T1000 (cell line): ENCODE measurements at regions not wholly inside any gene's neighbourhood (a gene's known extent, or its start where the extent isn't known, plus 50 kb on each side); places are given as distances from the start of the nearest gene placed in this dataset.

Experiments used
- DNase-seq: peaks from one replicate; lab custom pipeline; 2025; ENCODE audit warnings: mixed read lengths; lab: John Stamatoyannopoulos, UW

DNA sequence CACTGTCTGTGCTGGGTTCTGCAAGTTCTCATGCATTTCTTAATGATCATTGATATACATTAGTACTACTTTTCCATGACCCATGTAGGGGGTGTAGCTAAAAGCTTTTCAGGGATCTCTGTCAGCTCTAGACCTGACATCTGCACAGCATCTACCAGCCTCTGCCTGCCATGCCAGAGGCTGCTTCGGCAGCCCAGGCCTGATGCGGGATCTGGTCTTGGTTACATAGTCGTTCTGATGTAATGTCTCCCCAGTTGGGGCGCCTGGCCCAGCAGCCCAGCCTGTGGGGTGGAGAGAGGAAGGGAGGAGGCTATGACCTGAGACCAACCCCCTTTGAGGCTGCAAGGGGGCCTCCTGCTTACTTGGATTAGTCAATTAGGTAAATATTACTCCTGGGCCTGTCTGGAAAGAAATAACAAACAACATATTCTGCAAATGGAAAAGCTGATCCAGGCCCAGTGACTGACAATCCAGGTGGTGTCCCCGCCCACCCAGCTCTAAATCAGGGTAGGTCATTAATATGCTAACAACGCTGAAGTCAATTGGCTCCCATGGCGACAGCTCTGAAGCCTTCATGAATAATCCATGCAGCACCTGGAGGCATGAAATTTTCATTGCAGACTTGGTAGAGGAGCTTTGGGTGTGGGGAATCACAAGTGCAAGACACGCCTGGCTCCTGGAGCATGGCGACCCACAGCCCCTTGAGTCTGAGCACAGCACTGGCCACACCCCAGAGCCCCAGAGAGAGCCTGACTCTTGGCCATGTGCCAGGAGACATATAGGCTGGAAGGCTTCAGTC lies 575.3 kb downstream of the CMPK2 start:
- DNase-seq, result no peak

GRCh38 chr2:6294791-6295190 lies 570.9 kb downstream of the CMPK2 start:
- DNase-seq, result no peak

- no peak for DNase-seq
Observed at GRCh38 chr2:6297238-6297637, 568.5 kb downstream of the CMPK2 start.

DNA sequence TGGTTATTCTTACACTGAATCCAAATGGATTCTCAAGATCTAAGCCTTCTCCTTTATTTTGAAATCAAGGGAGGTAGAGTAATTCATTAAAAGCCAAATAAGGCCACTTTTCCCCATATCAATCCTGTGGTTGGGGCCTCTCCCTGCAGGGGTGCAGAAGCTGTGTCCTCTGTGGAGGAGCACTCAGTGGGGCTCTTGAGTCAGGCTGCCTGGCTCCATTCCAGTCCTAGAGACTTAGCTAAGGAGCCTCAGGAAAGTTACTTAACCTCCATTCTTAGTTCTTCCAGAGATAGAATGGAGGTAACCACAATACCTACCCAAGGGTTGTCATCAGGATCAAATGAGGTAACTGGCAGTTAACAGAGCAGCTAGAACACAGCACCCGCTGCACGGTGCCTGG lies 564.3 kb downstream of the CMPK2 start:
- DNase-seq, result no peak

- no peak for DNase-seq
Observed at GRCh38 chr2:6308986-6309385, 556.7 kb downstream of the CMPK2 start.

- DNase-seq, result no peak
Observed at GRCh38 chr2:6309415-6310255, 556.1 kb downstream of the CMPK2 start.

DNA sequence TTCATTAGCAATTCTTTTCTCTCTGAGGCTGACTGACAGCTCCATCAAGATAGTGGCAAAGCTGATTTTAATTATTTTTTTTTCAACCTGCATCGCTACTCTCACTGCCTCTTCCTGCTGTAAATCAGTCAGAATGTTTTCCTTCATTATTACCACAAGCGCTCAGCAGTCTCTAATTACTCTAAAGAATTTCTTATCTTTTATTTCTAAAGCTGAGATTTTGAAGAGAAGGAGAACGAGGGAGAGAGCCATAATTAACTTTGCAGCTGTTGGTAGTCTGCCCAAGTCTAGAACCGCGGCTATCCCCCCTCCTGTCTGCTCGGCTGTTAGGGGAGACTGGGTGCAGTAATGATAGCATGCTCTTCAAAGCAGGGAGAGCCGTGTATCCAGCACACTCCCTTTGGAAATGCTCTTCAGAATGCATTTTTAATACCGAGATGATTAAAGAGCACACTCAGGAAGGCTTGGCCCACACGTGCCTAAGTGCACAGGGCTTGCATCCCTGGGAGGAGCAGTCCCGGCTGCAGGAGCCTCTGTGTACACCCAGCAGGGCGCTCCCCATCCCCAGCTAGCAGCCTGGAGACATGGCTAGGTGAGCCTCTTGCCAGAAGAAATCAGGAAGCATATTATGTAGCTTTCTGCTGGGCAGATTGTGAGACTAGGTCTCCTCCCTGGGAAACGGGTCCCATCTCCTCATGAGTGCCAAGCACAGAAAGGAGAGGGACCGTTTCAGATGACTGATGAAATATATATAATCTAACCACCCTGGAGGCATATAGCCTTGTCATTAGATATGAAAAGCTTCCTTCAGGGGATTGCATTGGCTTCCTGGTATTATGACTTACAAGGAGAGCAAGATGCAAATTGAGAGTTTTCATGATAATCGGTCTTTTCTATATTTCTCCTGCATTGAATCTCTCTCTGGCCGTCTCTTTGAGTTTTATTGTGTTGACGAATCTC lies 555.2 kb downstream of the CMPK2 start:
- no peak for DNase-seq

DNA sequence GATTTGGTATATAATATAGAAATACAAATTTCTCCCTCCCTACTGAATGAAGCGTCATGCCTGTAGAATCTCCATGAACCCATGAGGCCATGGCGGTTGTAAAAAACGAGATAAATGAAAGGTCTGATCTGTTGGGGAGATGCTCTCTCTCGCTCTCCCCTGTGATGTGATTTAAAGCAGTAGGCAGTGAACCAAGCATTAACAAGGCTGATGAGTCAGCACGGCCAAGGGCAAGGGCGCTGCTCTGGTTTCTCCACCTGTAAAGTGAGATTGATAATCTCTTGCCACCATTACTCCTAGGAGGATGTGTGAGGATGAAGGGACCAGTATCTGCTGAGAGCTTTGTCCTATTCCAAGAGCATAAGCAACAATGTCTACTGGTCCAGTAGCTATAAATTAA lies 553.3 kb downstream of the CMPK2 start:
- DNase-seq, result no peak

GRCh38 chr2:6314218-6314960 lies 551.3 kb downstream of the CMPK2 start:
- DNase-seq, result no peak

- DNase-seq, result no peak
Observed at GRCh38 chr2:6325616-6326015, 540.1 kb downstream of the CMPK2 start.

DNA sequence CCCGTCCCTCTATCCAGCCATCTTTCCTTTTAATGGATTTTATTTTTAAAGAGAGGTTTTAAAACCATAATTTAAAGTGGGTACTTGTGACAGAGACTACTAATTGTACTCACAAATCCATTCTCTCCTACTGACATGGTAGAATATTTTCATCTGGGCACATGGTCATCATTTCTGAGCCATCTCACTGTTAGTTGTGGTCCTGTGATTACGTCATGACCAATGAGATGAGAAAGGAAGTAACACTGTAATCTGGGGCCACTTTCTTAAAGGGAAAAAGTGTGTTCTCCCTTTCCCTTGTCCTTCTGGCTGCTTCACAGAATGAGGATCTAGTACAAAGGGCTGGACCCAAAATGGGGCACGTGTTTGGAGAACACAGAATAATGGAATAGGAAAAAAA lies 538.7 kb downstream of the CMPK2 start:
- no peak for DNase-seq

DNA sequence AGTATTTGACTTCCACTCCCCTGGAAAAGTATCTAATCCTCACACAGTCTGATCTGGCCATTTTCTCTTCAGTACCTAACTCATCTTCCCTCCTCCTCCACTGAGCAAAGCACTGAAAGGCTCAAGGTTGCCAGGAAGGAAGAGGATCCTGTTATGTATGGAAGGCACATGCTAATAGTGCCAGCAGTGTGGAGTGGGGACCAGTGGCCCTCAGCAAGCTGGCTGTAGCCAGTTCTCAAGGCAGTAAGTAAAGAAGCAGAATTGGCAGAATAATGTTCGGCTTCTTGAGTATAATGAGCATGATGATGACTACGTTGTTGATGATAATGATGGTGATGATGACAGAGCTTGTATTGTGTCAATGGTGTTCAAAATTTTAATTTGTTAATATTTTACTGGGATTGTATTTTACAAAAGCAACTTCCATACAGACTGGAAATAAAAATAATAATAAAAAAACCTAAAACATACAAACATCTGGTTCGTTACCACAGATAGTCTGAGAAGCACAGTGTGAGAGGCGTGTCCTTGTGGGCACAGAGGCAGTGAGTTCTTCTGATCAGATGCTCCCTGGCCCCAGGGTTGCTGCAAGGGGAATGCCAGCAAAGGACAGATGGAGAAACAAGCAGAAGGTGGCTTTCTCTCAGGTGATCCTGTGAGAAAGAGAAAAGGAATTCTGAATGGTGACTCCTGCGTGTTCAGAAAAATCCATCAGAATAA lies 528.8 kb downstream of the CMPK2 start:
- DNase-seq, result no peak

DNA sequence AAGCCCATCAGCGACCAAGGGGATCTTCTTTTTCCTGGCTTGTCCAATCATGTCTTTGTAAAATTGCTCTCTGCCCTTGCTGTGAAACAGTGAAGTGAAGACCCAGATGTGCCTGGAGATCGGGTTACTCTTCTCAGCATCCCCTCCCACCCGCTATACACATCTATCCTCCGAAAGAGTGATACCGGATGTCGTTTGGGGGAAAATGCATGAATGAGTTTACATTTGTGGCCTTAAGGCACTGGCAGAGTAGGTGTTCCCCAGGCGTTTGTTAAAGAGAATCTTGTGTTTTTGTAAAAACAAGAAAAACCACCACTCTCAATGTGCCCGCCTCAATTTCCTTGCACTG lies 528.3 kb downstream of the CMPK2 start:
- DNase-seq, result no peak

DNA sequence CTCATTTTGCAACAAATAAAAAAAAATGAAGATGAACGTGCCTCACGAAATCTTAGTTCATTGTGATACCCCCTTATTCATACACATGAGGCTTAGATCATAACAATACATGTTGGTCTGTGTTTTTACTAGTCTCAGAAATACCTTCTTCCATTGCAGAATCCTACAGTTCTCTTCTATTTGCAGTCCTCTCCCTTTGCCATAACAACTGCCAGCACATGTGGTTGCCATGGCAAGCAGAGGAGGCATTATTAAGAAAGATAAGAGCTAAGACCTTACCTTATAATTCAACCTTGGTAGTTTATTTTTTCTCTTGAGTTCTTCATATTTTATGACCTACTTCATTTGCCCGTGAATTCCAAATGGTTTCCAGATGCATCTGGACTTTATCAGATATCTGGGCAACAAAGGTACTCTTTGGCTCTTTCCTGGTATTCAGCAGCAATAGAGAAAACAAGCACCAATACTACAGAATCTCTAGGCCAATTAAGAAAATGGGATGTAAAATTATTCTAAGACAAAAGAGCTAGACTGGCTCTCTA lies 524.0 kb downstream of the CMPK2 start:
- DNase-seq, result no peak

DNA sequence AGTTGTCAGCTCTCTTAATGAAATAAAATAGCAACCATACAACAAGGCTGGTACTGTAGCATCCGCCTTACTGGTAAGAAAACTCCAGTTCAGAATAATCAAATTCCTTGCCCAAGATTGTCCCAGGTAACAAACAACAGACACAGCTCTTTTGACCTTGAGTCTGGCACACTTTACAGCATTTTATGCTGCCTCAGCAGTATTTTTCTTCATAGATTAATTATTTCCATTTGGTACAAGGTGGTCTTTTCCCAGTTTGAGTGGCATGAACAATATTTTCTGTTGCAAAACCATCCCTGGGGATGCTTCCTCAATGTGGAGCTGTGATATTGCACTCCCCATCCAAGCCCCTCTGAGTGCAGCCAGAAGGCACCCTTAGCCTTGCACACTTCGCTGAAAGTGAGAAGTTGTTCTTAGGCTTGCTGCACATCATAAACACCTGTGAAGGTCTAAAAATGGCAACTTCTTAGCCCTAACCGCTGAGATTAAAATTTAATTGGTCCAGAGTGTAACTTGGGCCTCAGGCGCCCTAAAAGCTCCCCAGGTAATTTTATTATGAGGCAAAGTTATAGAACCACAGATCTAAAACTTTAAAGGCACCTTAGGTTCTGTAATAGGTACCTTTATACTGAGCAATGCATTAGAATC lies 523.3 kb downstream of the CMPK2 start:
- no peak for DNase-seq

- no peak for DNase-seq
Observed at GRCh38 chr2:6343076-6343475, 522.6 kb downstream of the CMPK2 start.

GRCh38 chr2:6352247-6352646 lies 513.5 kb downstream of the CMPK2 start:
- DNase-seq, result no peak

DNA sequence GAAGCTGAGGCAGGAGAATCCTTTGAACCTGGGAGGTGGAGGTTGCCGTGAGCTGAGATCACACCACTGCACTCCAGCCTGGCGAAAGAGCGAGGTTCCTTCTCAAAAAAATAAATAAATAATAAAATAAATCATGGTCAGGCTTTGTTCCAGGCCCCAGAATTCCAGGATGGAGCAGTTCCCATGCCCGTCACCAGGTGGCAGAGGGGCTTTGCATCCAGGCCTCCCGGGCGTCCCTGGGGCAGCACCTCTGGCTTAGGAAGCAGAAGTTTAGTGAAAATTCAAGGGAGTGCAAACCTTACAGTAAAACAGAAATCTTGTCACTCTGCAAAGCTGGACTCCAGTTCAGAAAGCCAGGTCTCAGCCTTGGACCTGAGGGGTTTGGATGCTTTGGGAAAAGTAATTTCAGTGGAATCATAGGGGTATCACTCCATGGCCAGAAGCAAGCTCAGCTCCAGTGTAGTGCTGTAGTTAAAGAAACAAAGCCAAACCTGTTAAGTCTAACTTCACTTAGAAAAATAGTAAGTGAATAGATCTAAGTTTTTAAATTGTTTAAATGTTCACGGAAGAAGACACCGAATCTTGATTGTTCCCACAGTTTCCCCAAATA lies 512.7 kb downstream of the CMPK2 start:
- DNase-seq, result peak; percentile 50

DNA sequence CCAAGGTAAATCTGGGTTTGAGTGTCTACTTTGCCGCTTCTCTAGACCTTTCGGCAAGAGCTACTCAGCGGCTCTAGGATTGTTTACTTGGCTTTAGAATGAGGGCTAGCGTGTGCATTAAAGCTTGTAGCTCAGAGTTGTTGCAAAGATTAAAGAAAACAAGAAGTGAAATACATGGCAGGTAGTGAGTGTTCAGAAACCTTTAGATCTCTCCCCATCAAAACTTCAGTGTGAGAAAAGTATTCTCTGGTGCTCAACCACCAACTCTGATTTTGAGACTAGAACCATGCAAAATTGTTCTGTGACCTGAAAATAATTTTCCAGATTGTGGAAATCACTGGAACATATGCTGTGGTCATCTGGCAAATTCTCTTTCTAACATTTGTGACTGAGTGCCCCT lies 512.0 kb downstream of the CMPK2 start:
- DNase-seq, result no peak

DNA sequence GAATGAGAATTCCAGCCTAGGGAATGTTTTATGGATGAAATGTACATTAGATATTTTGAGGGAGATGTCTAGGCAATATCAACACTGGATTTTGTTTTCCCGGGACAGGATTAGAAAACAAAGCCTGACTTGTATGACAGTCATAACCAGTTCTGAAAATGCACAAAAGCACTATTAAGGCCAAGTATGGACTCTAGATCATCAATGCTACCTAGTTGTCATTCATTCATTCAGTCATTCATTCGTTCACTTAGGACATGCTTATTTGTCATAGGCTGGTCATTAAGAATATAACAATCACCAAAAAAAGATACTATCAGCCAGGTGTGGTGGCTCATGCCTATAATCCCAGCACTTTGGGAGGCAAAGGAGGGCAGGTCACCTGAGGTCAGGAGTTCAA lies 511.2 kb downstream of the CMPK2 start:
- no peak for DNase-seq
